GM21367 (cell line): ENCODE measurements at regions not wholly inside any gene's neighbourhood (a gene's known extent, or its start where the extent isn't known, plus 50 kb on each side); places are given as distances from the start of the nearest gene placed in this dataset.
A peak's percentile ranks its signal among the peaks of the same experiment; 100 is the strongest.

Source experiments
- ATAC-seq: cut with Tn5 transposase; IDR thresholded peaks from one replicate; pipeline ENCODE4 v1.9.1; 2021; ENCODE audit not compliant: unreplicated experiment

GRCh38 chr21:32135401-32136363 lies 143.2 kb downstream of the MIS18A start:
- peak; percentile 54 for ATAC-seq

GRCh38 chr21:32134441-32135130 lies 144.3 kb downstream of the MIS18A start:
- no peak for ATAC-seq

- ATAC-seq = no peak
These were observed 146.0 kb downstream of the MIS18A start for GRCh38 chr21:32132881-32133280.

- no peak for ATAC-seq
These were observed 146.4 kb downstream of the MIS18A start for GRCh38 chr21:32132409-32132808.

GRCh38 chr21:32131960-32132359 lies 146.9 kb downstream of the MIS18A start:
- ATAC-seq = no peak

GRCh38 chr21:32131164-32131563 lies 147.7 kb downstream of the MIS18A start:
- no peak for ATAC-seq

- no peak for ATAC-seq
These were observed 148.6 kb downstream of the MIS18A start for GRCh38 chr21:32130031-32130891.

- ATAC-seq = no peak
These were observed 151.8 kb downstream of the MIS18A start for GRCh38 chr21:32127081-32127480.

GRCh38 chr21:32122082-32122481 lies 156.8 kb downstream of the MIS18A start:
- no peak for ATAC-seq

GRCh38 chr21:32120230-32120629 lies 158.6 kb downstream of the MIS18A start:
- no peak for ATAC-seq

GRCh38 chr21:32119811-32120210 lies 159.0 kb downstream of the MIS18A start:
- no peak for ATAC-seq

- ATAC-seq = no peak
These were observed 159.5 kb downstream of the MIS18A start for GRCh38 chr21:32119389-32119788.

- ATAC-seq = no peak
These were observed 164.3 kb downstream of the MIS18A start for GRCh38 chr21:32114419-32115035.

- no peak for ATAC-seq
These were observed 165.4 kb downstream of the MIS18A start for GRCh38 chr21:32113486-32113885.

- no peak for ATAC-seq
These were observed 166.7 kb downstream of the MIS18A start for GRCh38 chr21:32112195-32112594.

- no peak for ATAC-seq
These were observed 170.3 kb downstream of the MIS18A start for GRCh38 chr21:32108566-32108965.

- no peak for ATAC-seq
These were observed 175.5 kb downstream of the MIS18A start for GRCh38 chr21:32103361-32103760.

- ATAC-seq = no peak
These were observed 176.4 kb downstream of the MIS18A start for GRCh38 chr21:32102426-32102825.

GRCh38 chr21:32101277-32101676 lies 177.6 kb downstream of the MIS18A start:
- no peak for ATAC-seq

- ATAC-seq = no peak
These were observed 178.4 kb downstream of the MIS18A start for GRCh38 chr21:32100423-32100822.
